HL-60 (cell line): ENCODE measurements at regions not wholly inside any gene's neighbourhood (a gene's known extent, or its start where the extent isn't known, plus 50 kb on each side); places are given as distances from the start of the nearest gene placed in this dataset.

Source experiments
- GABPA ChIP-seq: IDR thresholded peaks from 2 replicates; pipeline ENCODE4 v1.6.1; 2012; ENCODE audit warnings: low read depth
- TF ChIP-seq, protein P1 (sequence below): IDR thresholded peaks from one replicate; pipeline ENCODE4 v1.5.1; 2011; ENCODE audit warnings: low read length, control low read depth, inconsistent platforms; ENCODE audit not compliant: insufficient read depth

DNA sequence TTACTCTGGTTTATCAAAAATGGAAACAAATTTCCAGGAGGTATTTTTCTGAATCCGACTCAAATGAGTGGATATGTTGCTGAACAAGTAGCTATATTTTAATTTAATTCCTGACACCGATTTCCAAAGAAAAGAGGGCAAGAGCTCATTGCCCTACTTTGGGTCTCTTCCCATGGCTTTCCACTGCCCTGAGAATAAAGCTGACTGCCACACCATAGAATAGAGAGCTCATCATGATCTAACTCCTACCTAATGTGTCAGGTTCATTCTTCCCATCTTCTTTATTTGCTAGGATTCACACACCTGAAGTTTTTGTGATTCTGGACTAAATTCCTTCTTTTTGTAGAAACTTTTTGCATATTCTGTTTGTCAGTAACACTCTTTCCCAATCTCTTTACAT lies 792.1 kb downstream of the DTWD2 start:
- TF ChIP-seq, protein P1, sequence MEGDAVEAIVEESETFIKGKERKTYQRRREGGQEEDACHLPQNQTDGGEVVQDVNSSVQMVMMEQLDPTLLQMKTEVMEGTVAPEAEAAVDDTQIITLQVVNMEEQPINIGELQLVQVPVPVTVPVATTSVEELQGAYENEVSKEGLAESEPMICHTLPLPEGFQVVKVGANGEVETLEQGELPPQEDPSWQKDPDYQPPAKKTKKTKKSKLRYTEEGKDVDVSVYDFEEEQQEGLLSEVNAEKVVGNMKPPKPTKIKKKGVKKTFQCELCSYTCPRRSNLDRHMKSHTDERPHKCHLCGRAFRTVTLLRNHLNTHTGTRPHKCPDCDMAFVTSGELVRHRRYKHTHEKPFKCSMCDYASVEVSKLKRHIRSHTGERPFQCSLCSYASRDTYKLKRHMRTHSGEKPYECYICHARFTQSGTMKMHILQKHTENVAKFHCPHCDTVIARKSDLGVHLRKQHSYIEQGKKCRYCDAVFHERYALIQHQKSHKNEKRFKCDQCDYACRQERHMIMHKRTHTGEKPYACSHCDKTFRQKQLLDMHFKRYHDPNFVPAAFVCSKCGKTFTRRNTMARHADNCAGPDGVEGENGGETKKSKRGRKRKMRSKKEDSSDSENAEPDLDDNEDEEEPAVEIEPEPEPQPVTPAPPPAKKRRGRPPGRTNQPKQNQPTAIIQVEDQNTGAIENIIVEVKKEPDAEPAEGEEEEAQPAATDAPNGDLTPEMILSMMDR = no peak
- TF ChIP-seq GABPA = no peak
